NCI-H748 (cell line): ENCODE measurements at regions not wholly inside any gene's neighbourhood (a gene's known extent, or its start where the extent isn't known, plus 50 kb on each side); places are given as distances from the start of the nearest gene placed in this dataset.

Source experiments
- DNase-seq: peaks from one replicate; lab custom pipeline; 2025; ENCODE audit not compliant: unreplicated experiment; lab: John Stamatoyannopoulos, UW

GRCh38 chr14:71273366-71273765 is 366.1 kb downstream of the PCNX1 start:
- DNase-seq: no peak

- DNase-seq: no peak
Measured at GRCh38 chr14:71284048-71284447, 376.8 kb downstream of the PCNX1 start.

- DNase-seq: no peak
Measured at GRCh38 chr14:71286126-71286525, 378.9 kb downstream of the PCNX1 start.

GRCh38 chr14:71287567-71287966 is 380.3 kb downstream of the PCNX1 start:
- DNase-seq: no peak

- DNase-seq: no peak
Measured at GRCh38 chr14:71289536-71289935, 382.3 kb downstream of the PCNX1 start.

- DNase-seq: no peak
Measured at GRCh38 chr14:71290301-71290700, 383.0 kb downstream of the PCNX1 start.

- DNase-seq: no peak
Measured at GRCh38 chr14:71290960-71291466, 383.8 kb downstream of the PCNX1 start.

- no peak for DNase-seq
Measured at GRCh38 chr14:71296184-71296583, 388.9 kb downstream of the PCNX1 start.

GRCh38 chr14:71300566-71301330 is 393.5 kb downstream of the PCNX1 start:
- DNase-seq: no peak

GRCh38 chr14:71301611-71302010 is 394.4 kb downstream of the PCNX1 start:
- no peak for DNase-seq

GRCh38 chr14:71304690-71305089 is 397.4 kb downstream of the PCNX1 start:
- no peak for DNase-seq

GRCh38 chr14:71308671-71309070 is 401.4 kb downstream of the PCNX1 start:
- no peak for DNase-seq

- peak; percentile 18 for DNase-seq
Measured at GRCh38 chr14:71309756-71310155, 402.5 kb downstream of the PCNX1 start.

GRCh38 chr14:71311061-71311460 is 403.8 kb downstream of the PCNX1 start:
- no peak for DNase-seq

- no peak for DNase-seq
Measured at GRCh38 chr14:71314717-71315116, 407.5 kb downstream of the PCNX1 start.

GRCh38 chr14:71317385-71318096 is 410.3 kb downstream of the PCNX1 start:
- DNase-seq: no peak

GRCh38 chr14:71318097-71318459 is 410.8 kb downstream of the PCNX1 start:
- DNase-seq: no peak

GRCh38 chr14:71319666-71320065 is 412.4 kb downstream of the PCNX1 start:
- DNase-seq: peak; percentile 65

GRCh38 chr14:71320107-71320733 is 413.0 kb downstream of the PCNX1 start, which contains the start of gene SIPA1L1:
TSS of gene SIPA1L1 (plus strand) at chr14:71320476.
- DNase-seq: peak; percentile 99

- DNase-seq: peak; percentile 73
Measured at GRCh38 chr14:71320734-71321573, 413.7 kb downstream of the PCNX1 start.
